ENCODE measurements at regions not wholly inside any gene's neighbourhood (a gene's known extent, or its start where the extent isn't known, plus 50 kb on each side); places are given as distances from the start of the nearest gene placed in this dataset.
"Not testable (repeated sequence)": the region's sequence is repeated elsewhere in the genome, so short reads cannot be mapped to it uniquely, and the experiment has no call there.

GRCh38 chr1:25118546-25118945 lies 113.8 kb downstream of the SYF2 start:
- H3K4me1 ChIP-seq (ENCODE audit: control insufficient read depth, insufficient read depth, low read length) = no peaks in the 10 kb centered on the region
- H3K27ac ChIP-seq (ENCODE audit: low read depth, low read length) = no peak overlapping the region
- Mint-ChIP-seq H3K27me3 (ENCODE audit: insufficient read depth) (no peaks in the 10 kb centered on the region), H3K27ac (no peak overlapping the region), H3K9me3 (peaks cover 8% of the 10 kb centered on the region), H3K4me1 (peaks cover 6% of the 10 kb centered on the region), H3K36me3 (ENCODE audit: low read depth) (no peaks in the 10 kb centered on the region), H3K4me3 (no peak overlapping the region)
- WGBS, 2 experiments (ENCODE audit: insufficient coverage in 1 of 2, insufficient read length in 1 of 2) = 92 to 98% methylated on average over 7 of the region's 7 CpGs
- no peaks in the 10 kb centered on the region for H3K27me3 ChIP-seq (ENCODE audit: control insufficient read depth, insufficient read depth, low read length, poor library complexity, severe bottlenecking)
- no peak overlapping the region for H3K4me3 ChIP-seq (ENCODE audit: low read length)
- no peaks in the 10 kb centered on the region for H3K36me3 ChIP-seq (ENCODE audit: control insufficient read depth, insufficient read depth, low read length)
- H3K9me3 ChIP-seq (ENCODE audit: control insufficient read depth, low read length) = peaks cover 15% of the 10 kb centered on the region
- DNase-seq = no peak
- no peak overlapping the region for H3K9ac ChIP-seq (ENCODE audit: extremely low read depth, low read length, poor library complexity, severe bottlenecking)
- TF ChIP-seq, protein P1, sequence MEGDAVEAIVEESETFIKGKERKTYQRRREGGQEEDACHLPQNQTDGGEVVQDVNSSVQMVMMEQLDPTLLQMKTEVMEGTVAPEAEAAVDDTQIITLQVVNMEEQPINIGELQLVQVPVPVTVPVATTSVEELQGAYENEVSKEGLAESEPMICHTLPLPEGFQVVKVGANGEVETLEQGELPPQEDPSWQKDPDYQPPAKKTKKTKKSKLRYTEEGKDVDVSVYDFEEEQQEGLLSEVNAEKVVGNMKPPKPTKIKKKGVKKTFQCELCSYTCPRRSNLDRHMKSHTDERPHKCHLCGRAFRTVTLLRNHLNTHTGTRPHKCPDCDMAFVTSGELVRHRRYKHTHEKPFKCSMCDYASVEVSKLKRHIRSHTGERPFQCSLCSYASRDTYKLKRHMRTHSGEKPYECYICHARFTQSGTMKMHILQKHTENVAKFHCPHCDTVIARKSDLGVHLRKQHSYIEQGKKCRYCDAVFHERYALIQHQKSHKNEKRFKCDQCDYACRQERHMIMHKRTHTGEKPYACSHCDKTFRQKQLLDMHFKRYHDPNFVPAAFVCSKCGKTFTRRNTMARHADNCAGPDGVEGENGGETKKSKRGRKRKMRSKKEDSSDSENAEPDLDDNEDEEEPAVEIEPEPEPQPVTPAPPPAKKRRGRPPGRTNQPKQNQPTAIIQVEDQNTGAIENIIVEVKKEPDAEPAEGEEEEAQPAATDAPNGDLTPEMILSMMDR (conservative IDR thresholded peaks at IDR 0.05) = no peak

GRCh38 chr1:25117233-25117823 lies 115.0 kb downstream of the SYF2 start:
- H3K27ac Mint-ChIP-seq = no peak overlapping the region
- H3K9me3 ChIP-seq (ENCODE audit: control insufficient read depth, low read length) = peaks cover 15% of the 10 kb centered on the region
- H3K27ac ChIP-seq (ENCODE audit: low read depth, low read length) = no peak overlapping the region
- H3K9me3 Mint-ChIP-seq = peaks cover 8% of the 10 kb centered on the region
- no peaks in the 10 kb centered on the region for H3K27me3 ChIP-seq (ENCODE audit: control insufficient read depth, insufficient read depth, low read length, poor library complexity, severe bottlenecking)
- H3K4me3 Mint-ChIP-seq = no peak overlapping the region
- WGBS, 2 experiments (ENCODE audit: insufficient coverage in 1 of 2, insufficient read length in 1 of 2) = 77 to 79% methylated on average over 4 to 7 of the region's 7 CpGs
- no peak overlapping the region for H3K9ac ChIP-seq (ENCODE audit: extremely low read depth, low read length, poor library complexity, severe bottlenecking)
- no peak overlapping the region for H3K4me3 ChIP-seq (ENCODE audit: low read length)
- H3K36me3 ChIP-seq (ENCODE audit: control insufficient read depth, insufficient read depth, low read length) = no peaks in the 10 kb centered on the region
- H3K27me3 Mint-ChIP-seq (ENCODE audit: insufficient read depth) = no peaks in the 10 kb centered on the region
- peaks cover 6% of the 10 kb centered on the region for H3K4me1 Mint-ChIP-seq
- peak; percentile 88 for DNase-seq
- H3K36me3 Mint-ChIP-seq (ENCODE audit: low read depth) = no peaks in the 10 kb centered on the region
- H3K4me1 ChIP-seq (ENCODE audit: control insufficient read depth, insufficient read depth, low read length) = no peaks in the 10 kb centered on the region
- TF ChIP-seq, protein P1 (conservative IDR thresholded peaks at IDR 0.05) = peak; percentile 83

- Histone ChIP-seq H3K27me3 (ENCODE audit: control insufficient read depth, insufficient read depth, low read length, poor library complexity, severe bottlenecking) (no peaks in the 10 kb centered on the region), H3K9ac (ENCODE audit: extremely low read depth, low read length, poor library complexity, severe bottlenecking) (no peak overlapping the region), H3K4me3 (ENCODE audit: low read length) (no peak overlapping the region), H3K9me3 (ENCODE audit: control insufficient read depth, low read length) (peaks cover 15% of the 10 kb centered on the region), H3K27ac (ENCODE audit: low read depth, low read length) (no peak overlapping the region), H3K4me1 (ENCODE audit: control insufficient read depth, insufficient read depth, low read length) (no peaks in the 10 kb centered on the region), H3K36me3 (ENCODE audit: control insufficient read depth, insufficient read depth, low read length) (no peaks in the 10 kb centered on the region)
- Mint-ChIP-seq H3K9me3 (peaks cover 8% of the 10 kb centered on the region), H3K4me3 (no peak overlapping the region), H3K27me3 (ENCODE audit: insufficient read depth) (no peaks in the 10 kb centered on the region), H3K36me3 (ENCODE audit: low read depth) (no peaks in the 10 kb centered on the region), H3K4me1 (peaks cover 9% of the 10 kb centered on the region), H3K27ac (no peak overlapping the region)
- WGBS, 2 experiments (ENCODE audit: insufficient coverage in 1 of 2, insufficient read length in 1 of 2) = 94 to 96% methylated on average over 2 to 4 of the region's 4 CpGs
- DNase-seq = no peak
- TF ChIP-seq, protein P1 (conservative IDR thresholded peaks at IDR 0.05) = no peak
These were observed 115.5 kb downstream of the SYF2 start for GRCh38 chr1:25116832-25117231.

- H3K36me3 Mint-ChIP-seq (ENCODE audit: low read depth); DNase-seq; H3K36me3 ChIP-seq (ENCODE audit: control insufficient read depth, insufficient read depth, low read length); H3K27me3 Mint-ChIP-seq (ENCODE audit: insufficient read depth); H3K4me1 ChIP-seq (ENCODE audit: control insufficient read depth, insufficient read depth, low read length); H3K27me3 ChIP-seq (ENCODE audit: control insufficient read depth, insufficient read depth, low read length, poor library complexity, severe bottlenecking); H3K4me3 ChIP-seq (ENCODE audit: low read length); H3K4me3 Mint-ChIP-seq; H3K9ac ChIP-seq (ENCODE audit: extremely low read depth, low read length, poor library complexity, severe bottlenecking); H3K9me3 Mint-ChIP-seq; H3K27ac Mint-ChIP-seq; H3K27ac ChIP-seq (ENCODE audit: low read depth, low read length): not testable (repeated sequence)
- peaks cover 15% of the 10 kb centered on the region for H3K9me3 ChIP-seq (ENCODE audit: control insufficient read depth, low read length)
- 98 to 100% methylated on average over 1 to 5 of the region's 7 CpGs for WGBS, 2 experiments (ENCODE audit: insufficient coverage in 1 of 2, insufficient read length in 1 of 2)
- peaks cover 14% of the 10 kb centered on the region for H3K4me1 Mint-ChIP-seq
These were observed 116.2 kb downstream of the SYF2 start for GRCh38 chr1:25116117-25116516.
